Transverse colon (tissue), 4 donors: ENCODE measurements at regions not wholly inside any gene's neighbourhood (a gene's known extent, or its start where the extent isn't known, plus 50 kb on each side); places are given as distances from the start of the nearest gene placed in this dataset.
"Not testable (repeated sequence)": the region's sequence is repeated elsewhere in the genome, so short reads cannot be mapped to it uniquely, and the experiment has no call there.

Experiments
- DNase-seq: peaks from one replicate; pipeline ENCODE4 v3.0.0-alpha.2; 2019
- H3K27ac ChIP-seq, 4 donors: fragments of 200-600 bp; sonication (generic); 2 replicates each; pipeline ENCODE4 v1.5.1; 2016 to 2018; ENCODE audit warnings: inconsistent platforms in 4 of 4
- H3K27me3 ChIP-seq: fragments of 200-600 bp; sonication (generic); 2 replicates; pipeline ENCODE4 v1.5.1; 2017; ENCODE audit warnings: inconsistent platforms
- H3K36me3 ChIP-seq, 4 donors: fragments of 200-600 bp; sonication (generic); 2 replicates each; pipeline ENCODE4 v1.5.1; 2017 to 2019; ENCODE audit warnings: inconsistent platforms in 4 of 4
- H3K4me1 ChIP-seq, 4 donors: fragments of 200-600 bp; sonication (generic); 2 replicates each; pipeline ENCODE4 v1.5.1; 2017 to 2020; ENCODE audit warnings: inconsistent platforms in 4 of 4
- H3K4me3 ChIP-seq, 4 donors: fragments of 200-600 bp; sonication (generic); 1 replicate in 1 of 4; 2 replicates in 3 of 4; pipeline versions ENCODE4 v1.5.1 to v1.6.1; 2017 to 2019; ENCODE audit warnings: inconsistent platforms in 4 of 4
- H3K9me3 ChIP-seq, 2 donors: fragments of 200-600 bp; sonication (generic); 2 replicates each; pipeline ENCODE4 v1.5.1; 2017 to 2019; ENCODE audit warnings: inconsistent platforms in 2 of 2
- EP300 ChIP-seq: sonication (generic); formaldehyde crosslinking; IDR thresholded peaks from one replicate; pipeline ENCODE4 v1.6.1; 2017; ENCODE audit warnings: antibody characterized with exemption, low read depth
- POLR2A ChIP-seq: fragments of 450-650 bp; IDR thresholded peaks from one replicate; pipeline ENCODE4 v1.6.1; 2016; ENCODE audit warnings: antibody characterized with exemption, mild to moderate bottlenecking, moderate library complexity
- POLR2AphosphoS5 ChIP-seq, 3 donors: sonication (generic); formaldehyde crosslinking; IDR thresholded peaks; one replicate each; pipeline ENCODE4 v1.6.1; 2016; ENCODE audit warnings: antibody characterized with exemption in 3 of 3
- WGBS, 2 donors: methylation state at CpG; one replicate each; pipeline ENCODE4 v1.1.5; 2018; ENCODE audit warnings: low coverage in 1 of 2; 5-methylcytosine and 5-hydroxymethylcytosine counted together
- in situ Hi-C, 4 donors: fragments of 200-750 bp; cut with MboI; loops; one replicate each; pipeline versions ENCODE4 v1.15.0 to v1.15.1; 2017; ENCODE audit warnings: low sequenced_read_pairs in 3 of 4, low pct_ligation_motif_present in 1 of 4, low pct_unique_long_range_greater_than_20kb in 1 of 4
- intact Hi-C: fragments of 100-400 bp; cut with DNase I; formaldehyde crosslinking; loops from one replicate; pipeline ENCODE4 v1.15.1; 2023; ENCODE audit warnings: low total_unique reads
- TF ChIP-seq, protein P1 (sequence below), 5 experiments: fragments of 200-600 bp in 3 of 5; fragments of 450-650 bp in 2 of 5; sonication (generic) in 3 of 5; IDR thresholded peaks; 1 replicate in 2 of 5; 2 replicates in 3 of 5; pipeline ENCODE4 v1.5.1; 2016 to 2017; ENCODE audit warnings: antibody characterized with exemption in 5 of 5, inconsistent platforms in 3 of 5, mild to moderate bottlenecking in 2 of 5, moderate library complexity in 1 of 5

DNA sequence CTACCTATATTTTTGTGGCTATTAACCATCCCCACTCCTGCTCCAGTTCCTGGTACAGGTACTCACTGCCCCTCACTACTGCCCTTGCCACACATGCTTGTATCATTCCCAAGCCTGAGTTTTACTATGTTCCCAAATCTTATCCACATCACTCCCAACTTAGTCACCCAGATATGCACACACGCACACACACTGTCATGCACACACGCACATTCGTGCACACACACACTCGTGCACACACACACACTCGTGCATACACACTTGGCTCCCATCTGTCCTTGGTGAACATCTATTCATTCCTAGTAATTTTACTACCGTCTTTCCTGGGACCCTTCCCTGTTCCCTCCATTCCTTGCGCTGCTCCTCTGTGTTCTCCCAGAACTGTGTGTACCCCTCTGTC is 287.2 kb upstream of the RNF32 start:
- TF ChIP-seq EP300 (no peak), POLR2AphosphoS5 (IDR thresholded peaks at IDR 0.05) (no peak), POLR2A (no peak)
- TF ChIP-seq, protein P1, sequence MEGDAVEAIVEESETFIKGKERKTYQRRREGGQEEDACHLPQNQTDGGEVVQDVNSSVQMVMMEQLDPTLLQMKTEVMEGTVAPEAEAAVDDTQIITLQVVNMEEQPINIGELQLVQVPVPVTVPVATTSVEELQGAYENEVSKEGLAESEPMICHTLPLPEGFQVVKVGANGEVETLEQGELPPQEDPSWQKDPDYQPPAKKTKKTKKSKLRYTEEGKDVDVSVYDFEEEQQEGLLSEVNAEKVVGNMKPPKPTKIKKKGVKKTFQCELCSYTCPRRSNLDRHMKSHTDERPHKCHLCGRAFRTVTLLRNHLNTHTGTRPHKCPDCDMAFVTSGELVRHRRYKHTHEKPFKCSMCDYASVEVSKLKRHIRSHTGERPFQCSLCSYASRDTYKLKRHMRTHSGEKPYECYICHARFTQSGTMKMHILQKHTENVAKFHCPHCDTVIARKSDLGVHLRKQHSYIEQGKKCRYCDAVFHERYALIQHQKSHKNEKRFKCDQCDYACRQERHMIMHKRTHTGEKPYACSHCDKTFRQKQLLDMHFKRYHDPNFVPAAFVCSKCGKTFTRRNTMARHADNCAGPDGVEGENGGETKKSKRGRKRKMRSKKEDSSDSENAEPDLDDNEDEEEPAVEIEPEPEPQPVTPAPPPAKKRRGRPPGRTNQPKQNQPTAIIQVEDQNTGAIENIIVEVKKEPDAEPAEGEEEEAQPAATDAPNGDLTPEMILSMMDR (IDR thresholded peaks at IDR 0.05): no peak
- Histone ChIP-seq H3K36me3 (no peaks in the 10 kb centered on the region), H3K4me1 (no peaks in the 10 kb centered on the region), H3K27ac (no peak overlapping the region), H3K9me3 (no peaks in the 10 kb centered on the region), H3K4me3 (no peak overlapping the region), H3K27me3 (no peaks in the 10 kb centered on the region)
- in situ Hi-C loops (loop anchor here in 1 of 4 donors (25.0 kb wide), 1 partner anchor 91 kb away; no protein-coding TSS in a partner anchor), intact Hi-C loops (no loop called here)
- DNase-seq: no peak
- 83 to 95% methylated on average over 6 to 7 of the region's 7 CpGs for WGBS, 2 donors

DNA sequence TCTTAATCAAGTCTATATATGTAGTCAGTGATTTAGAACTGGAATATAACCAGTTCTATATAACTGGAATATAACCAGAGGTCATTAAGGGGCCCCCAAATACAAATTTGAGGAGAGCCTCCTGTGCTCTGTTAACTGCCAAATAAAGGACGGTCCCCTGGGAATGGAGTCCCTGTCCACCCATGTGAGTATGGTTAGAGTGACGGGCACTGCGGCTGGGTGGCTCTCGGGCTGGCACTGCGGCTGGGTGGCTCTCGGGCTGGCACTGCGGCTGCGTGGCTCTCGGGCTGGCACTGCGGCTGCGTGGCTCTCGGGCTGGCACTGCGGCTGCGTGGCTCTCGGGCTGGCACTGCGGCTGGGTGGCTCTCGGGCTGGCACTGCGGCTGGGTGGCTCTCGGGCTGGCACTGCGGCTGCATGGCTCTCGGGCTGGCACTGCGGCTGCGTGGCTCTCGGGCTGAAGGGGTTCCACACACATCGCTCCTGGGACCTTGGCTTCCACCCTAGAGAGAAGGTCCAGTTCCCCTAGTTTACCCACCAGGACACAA is 292.8 kb upstream of the RNF32 start:
- DNase-seq, H3K27ac ChIP-seq, in situ Hi-C loops, intact Hi-C loops, H3K9me3 ChIP-seq, H3K4me1 ChIP-seq, H3K36me3 ChIP-seq, H3K27me3 ChIP-seq, H3K4me3 ChIP-seq: not testable (repeated sequence)
- 96% methylated on average over 18 of the region's 25 CpGs; no CpG with 5 or more reads in 1 of the 2 donors for WGBS, 2 donors

DNA sequence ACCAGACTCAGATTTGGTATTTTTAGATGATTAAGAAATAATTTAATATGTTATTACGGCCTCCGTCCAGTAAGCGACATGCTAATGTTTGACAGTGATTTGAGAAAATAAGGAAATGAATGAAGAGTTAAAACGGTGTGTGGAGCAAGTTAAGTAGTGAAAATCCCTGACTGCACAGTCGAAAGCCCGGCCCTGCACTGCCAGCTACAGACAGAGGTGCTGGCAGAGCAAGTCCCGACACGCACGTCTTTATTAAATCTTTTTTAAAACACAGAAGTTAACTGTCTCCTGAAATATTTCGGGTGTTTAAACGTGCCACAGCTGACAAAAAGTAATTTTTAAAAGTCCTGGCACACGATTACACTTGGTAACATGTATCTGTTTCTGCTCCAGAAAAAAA is 293.4 kb upstream of the RNF32 start:
- Histone ChIP-seq H3K27me3 (no peaks in the 10 kb centered on the region), H3K27ac (no peak overlapping the region), H3K4me3 (no peak overlapping the region), H3K36me3 (no peaks in the 10 kb centered on the region), H3K9me3 (no peaks in the 10 kb centered on the region), H3K4me1 (no peaks in the 10 kb centered on the region)
- TF ChIP-seq, protein P1 (IDR thresholded peaks at IDR 0.05): no peak
- TF ChIP-seq EP300: no peak
- TF ChIP-seq POLR2AphosphoS5 (IDR thresholded peaks at IDR 0.05): no peak
- no peak for TF ChIP-seq POLR2A
- WGBS, 2 donors: 67 to 80% methylated on average over 12 of the region's 12 CpGs
- no peak for DNase-seq
- intact Hi-C loops: no loop called here
- in situ Hi-C loops: no loop called here

DNA sequence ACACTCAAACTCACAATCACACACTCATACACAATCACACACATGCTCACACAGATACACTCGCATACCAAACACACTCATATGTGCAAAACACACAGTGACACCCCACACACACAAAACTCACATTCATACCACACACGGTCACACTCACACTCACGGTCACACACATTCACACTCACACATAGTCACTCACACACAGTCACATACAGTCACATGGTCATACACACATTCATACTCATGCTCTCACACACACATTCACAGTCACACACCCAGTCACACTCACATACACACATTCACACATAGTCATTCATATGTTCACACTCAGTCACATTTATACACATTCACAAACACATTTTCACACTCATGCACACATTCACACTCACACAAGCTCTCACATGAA is 296.0 kb upstream of the RNF32 start:
- DNase-seq: no peak
- no peak overlapping the region for H3K27ac ChIP-seq
- H3K9me3 ChIP-seq: no peaks in the 10 kb centered on the region
- no peak overlapping the region for H3K4me3 ChIP-seq
- H3K36me3 ChIP-seq: no peaks in the 10 kb centered on the region
- H3K4me1 ChIP-seq: no peaks in the 10 kb centered on the region
- WGBS, 2 donors: 89 to 93% methylated on average over 3 of the region's 3 CpGs
- in situ Hi-C loops (no loop called here), intact Hi-C loops (no loop called here)
- TF ChIP-seq POLR2A: no peak
- no peak for TF ChIP-seq POLR2AphosphoS5 (IDR thresholded peaks at IDR 0.05)
- no peak for TF ChIP-seq EP300
- TF ChIP-seq, protein P1 (IDR thresholded peaks at IDR 0.05): no peak
- no peaks in the 10 kb centered on the region for H3K27me3 ChIP-seq

DNA sequence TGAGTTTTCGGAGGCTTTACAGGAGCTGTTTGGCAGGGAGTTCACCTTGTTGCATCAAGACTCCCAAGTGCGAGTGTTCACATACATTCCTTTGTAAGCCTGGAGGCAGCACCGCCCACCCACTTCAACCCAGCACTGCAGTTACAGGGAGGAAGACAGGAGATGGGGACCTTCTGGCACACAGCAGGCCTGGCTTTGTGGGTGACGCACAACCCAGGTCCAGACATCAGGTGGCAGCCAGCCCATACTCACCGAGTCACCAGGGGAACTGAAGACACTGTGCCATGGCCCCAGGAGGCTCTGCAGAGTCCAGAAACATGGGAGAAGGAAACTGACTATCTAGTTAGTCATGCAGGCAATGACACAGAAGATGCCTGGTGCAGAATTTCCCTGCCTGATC is 305.9 kb upstream of the RNF32 start:
- H3K27ac ChIP-seq: no peak overlapping the region
- intact Hi-C loops: loop anchor here (1.0 kb wide), 1 partner anchor 30 kb away; no protein-coding TSS in a partner anchor
- H3K4me1 ChIP-seq: no peaks in the 10 kb centered on the region
- TF ChIP-seq EP300 (no peak), POLR2A (no peak), POLR2AphosphoS5 (IDR thresholded peaks at IDR 0.05) (no peak)
- TF ChIP-seq, protein P1 (IDR thresholded peaks at IDR 0.05): no peak
- in situ Hi-C loops: no loop called here
- no peak overlapping the region for H3K4me3 ChIP-seq
- H3K27me3 ChIP-seq: no peaks in the 10 kb centered on the region
- no peaks in the 10 kb centered on the region for H3K9me3 ChIP-seq
- H3K36me3 ChIP-seq: no peaks in the 10 kb centered on the region
- DNase-seq: no peak
- WGBS, 2 donors: 81% methylated on average over 5 of the region's 5 CpGs; no CpG with 5 or more reads in 1 of the 2 donors
